GM12891 (cell line): ENCODE measurements at regions not wholly inside any gene's neighbourhood (a gene's known extent, or its start where the extent isn't known, plus 50 kb on each side); places are given as distances from the start of the nearest gene placed in this dataset.
"Not testable (repeated sequence)": the region's sequence is repeated elsewhere in the genome, so short reads cannot be mapped to it uniquely, and the experiment has no call there.

ENCODE experiments used
- DNase-seq: peaks from one replicate; pipeline ENCODE4 v3.0.0; 2011; ENCODE audit warnings: low spot score; ENCODE audit not compliant: insufficient read length
- FAIRE-seq: peaks from 2 replicates; lab custom pipeline; 2011; peaks lifted over from hg19 to GRCh38; lab: Jason Lieb, UNC
- PAX5 ChIP-seq: IDR thresholded peaks from 2 replicates; pipeline ENCODE4 v1.6.1; 2011; ENCODE audit warnings: low read length, moderate library complexity, mild to moderate bottlenecking; ENCODE audit not compliant: insufficient read depth, severe bottlenecking
- POLR2A ChIP-seq: IDR thresholded peaks from 2 replicates; pipeline ENCODE4 v1.6.1; 2011; ENCODE audit warnings: low read depth, low read length, control low read depth
- POLR2AphosphoS5 ChIP-seq: IDR thresholded peaks from 2 replicates; pipeline ENCODE4 v1.6.1; 2011; ENCODE audit warnings: low read depth, low read length, control low read depth
- POU2F2 ChIP-seq: IDR thresholded peaks from 2 replicates; pipeline ENCODE4 v1.6.1; 2011; ENCODE audit warnings: low read depth, mild to moderate bottlenecking, control low read depth, low read length, moderate library complexity
- SPI1 ChIP-seq: IDR thresholded peaks from 2 replicates; pipeline ENCODE4 v1.6.1; 2011; ENCODE audit warnings: low read depth, low read length, control low read depth
- TAF1 ChIP-seq: IDR thresholded peaks from 2 replicates; pipeline ENCODE4 v1.6.1; 2011; ENCODE audit warnings: low read depth, low read length, control low read depth

DNA sequence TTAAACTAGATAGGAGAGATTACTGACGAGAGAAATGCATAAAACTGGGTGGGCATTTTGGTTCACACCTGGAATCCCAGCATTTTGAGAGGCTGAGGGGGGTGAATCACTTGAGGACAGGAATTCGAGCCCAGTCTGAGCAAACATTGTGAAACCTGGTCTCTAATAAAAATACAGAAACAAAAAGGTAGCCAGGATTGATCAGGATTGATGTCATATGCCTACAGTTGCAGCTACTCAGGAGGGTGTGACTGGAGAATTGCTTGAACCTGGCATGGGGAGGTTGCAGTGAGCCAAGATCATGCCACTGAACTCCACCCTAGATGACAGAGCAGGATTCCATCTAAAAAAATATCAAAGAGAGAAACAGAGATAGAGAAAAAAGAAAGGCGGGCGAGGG is 751.7 kb upstream of the AMELY start:
- no peak for FAIRE-seq
- DNase-seq, result no peak
- no peak for TF ChIP-seq SPI1
- no peak for TF ChIP-seq POU2F2
- no peak for TF ChIP-seq POLR2AphosphoS5
- no peak for TF ChIP-seq PAX5
- no peak for TF ChIP-seq POLR2A
- TF ChIP-seq TAF1, result no peak

DNA sequence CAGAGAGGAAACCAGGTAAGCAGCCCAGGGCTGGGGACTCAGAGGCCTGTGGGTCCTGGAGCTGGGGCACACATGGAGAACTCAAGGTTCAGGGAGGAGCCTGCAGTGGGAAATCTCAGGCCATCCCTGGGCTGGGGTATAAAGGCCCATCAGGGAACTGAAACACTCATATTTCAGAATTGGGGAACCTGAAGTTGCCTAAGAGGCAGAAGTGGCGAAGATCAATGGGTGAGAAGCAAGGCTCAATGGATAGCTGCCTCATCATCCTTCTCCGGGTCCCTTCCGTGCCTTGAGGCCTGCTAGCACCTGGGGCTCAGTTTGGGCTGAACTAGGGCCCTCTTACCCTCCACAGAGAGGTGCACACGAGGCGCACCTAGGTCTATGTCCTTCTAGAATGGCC is 747.5 kb upstream of the AMELY start:
- FAIRE-seq, result no peak
- DNase-seq, result no peak
- TF ChIP-seq SPI1 (no peak), POU2F2 (no peak)

DNA sequence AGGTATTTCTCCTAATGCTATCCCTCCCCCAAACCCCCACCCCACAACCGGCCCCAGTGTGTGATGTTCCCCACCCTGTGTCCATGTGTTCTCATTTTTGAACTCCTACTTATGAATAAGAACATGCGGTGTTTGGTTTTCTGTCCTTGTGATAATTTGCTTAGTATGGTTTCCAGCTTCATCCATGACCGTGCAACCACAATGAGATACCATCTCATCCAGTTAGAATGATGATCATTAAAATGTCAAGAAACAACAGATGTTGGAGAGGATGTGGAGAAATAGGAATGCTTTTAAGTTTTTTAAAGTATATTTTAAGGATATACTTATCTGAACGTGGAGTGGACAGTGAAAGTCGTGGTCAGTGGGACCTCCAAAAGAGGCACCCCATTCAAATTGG is 745.0 kb upstream of the AMELY start:
- no peak for TF ChIP-seq TAF1
- no peak for TF ChIP-seq POLR2A
- no peak for TF ChIP-seq POLR2AphosphoS5
- TF ChIP-seq POU2F2, result no peak
- no peak for TF ChIP-seq SPI1
- TF ChIP-seq PAX5, result no peak
- no peak for FAIRE-seq
- DNase-seq, result no peak

DNA sequence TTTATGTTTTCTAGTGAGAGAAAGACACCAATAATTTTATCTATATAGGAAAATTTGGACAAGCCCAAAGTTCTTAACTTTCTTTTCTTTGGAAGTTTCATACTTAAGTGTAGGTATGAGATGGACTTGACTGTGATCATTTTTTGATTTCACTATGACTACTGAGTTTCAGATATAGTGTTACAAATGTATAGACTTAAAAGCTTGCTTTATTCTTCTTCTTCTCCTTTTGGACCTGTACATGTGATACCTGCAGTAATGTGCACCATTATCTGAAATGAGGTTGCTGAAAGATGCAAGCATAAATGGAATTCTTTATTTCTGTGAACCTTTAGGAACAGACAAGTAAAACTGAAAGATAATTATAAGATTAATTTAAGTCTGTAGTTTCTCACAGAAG is 743.4 kb upstream of the AMELY start:
- FAIRE-seq (no peak), DNase-seq (no peak)
- TF ChIP-seq POLR2A (no peak), SPI1 (no peak), POU2F2 (no peak), TAF1 (no peak), PAX5 (no peak)

DNA sequence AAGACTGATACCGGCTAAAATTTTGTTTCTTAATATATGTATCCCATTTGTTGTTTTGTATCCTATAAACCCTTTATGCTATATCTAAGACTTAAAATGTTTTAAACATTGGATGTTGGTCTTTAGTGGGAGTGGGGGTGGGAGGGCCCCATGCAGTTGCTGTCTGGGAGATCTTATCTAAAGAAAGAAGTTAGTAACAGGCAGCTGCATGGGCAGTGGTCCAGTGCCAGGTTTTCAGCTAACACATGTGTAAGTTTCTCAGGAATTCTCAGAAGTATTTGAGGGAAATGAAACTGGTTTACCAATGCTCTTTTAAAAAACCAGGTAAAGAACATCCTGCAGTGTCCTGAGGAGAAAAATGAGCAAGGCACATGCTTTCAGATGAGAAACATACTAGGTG is 738.3 kb upstream of the AMELY start:
- not testable (repeated sequence) for FAIRE-seq, DNase-seq
